HepG2 (cell line): ENCODE measurements at regions not wholly inside any gene's neighbourhood (a gene's known extent, or its start where the extent isn't known, plus 50 kb on each side); places are given as distances from the start of the nearest gene placed in this dataset.
"Not testable (repeated sequence)": the region's sequence is repeated elsewhere in the genome, so short reads cannot be mapped to it uniquely, and the experiment has no call there.

ENCODE experiments used
- ATAC-seq: fragments of 200-7000 bp; cut with Tn5 transposase; 3 replicates; pipeline ENCODE4 v1.9.1; 2020; ENCODE audit warnings: mild to moderate bottlenecking, moderate library complexity
- BruUV-seq: library from RNA; stranded (reverse); fragments of 400-500 nt; replicated peaks from 2 replicates; lab custom pipeline; 2021; lab: Mats Ljungman, UMichigan
- CTCF ChIA-PET: fragments of 300-600 bp; formaldehyde crosslinking; extraction: SDS; loops from one replicate; lab custom pipeline; 2021; ENCODE audit warnings: low total read pairs, inconsistent platforms, low intra/inter-chr PET ratio; lab: Yijun Ruan, JAX
- POLR2A ChIA-PET: fragments of 350-600 bp; sonication (Branson Sonifier 250); formaldehyde crosslinking; loops from one replicate; lab custom pipeline; 2020; ENCODE audit warnings: antibody characterized with exemption, inconsistent platforms; lab: Yijun Ruan, JAX
- DNase-seq: peaks from one replicate; pipeline ENCODE4 v3.0.0-alpha.2; 2015; ENCODE audit warnings: low spot score
- FAIRE-seq: peaks from 3 replicates; lab custom pipeline; 2011; peaks lifted over from hg19 to GRCh38; lab: Jason Lieb, UNC
- H2AFZ ChIP-seq: one replicate; pipeline ENCODE4 v1.6.1; 2011; ENCODE audit warnings: low read length, inconsistent platforms
- H3K27ac ChIP-seq: fragments of 300-600 bp; 3 replicates; pipeline ENCODE4 v1.8.0; 2011; ENCODE audit warnings: mixed run types, mild to moderate bottlenecking, mixed read lengths, low read length, inconsistent platforms; ENCODE audit not compliant: insufficient read depth; ENCODE audit errors: extremely low read length
- H3K27me3 ChIP-seq, 2 experiments: fragments of 200-600 bp in 1 of 2; 2 replicates in 1 of 2; 3 replicates in 1 of 2; pipeline versions ENCODE4 v1.6.0 to v1.8.0; 2011; ENCODE audit warnings: low read length in 2 of 2, mild to moderate bottlenecking in 2 of 2, moderate library complexity in 2 of 2, inconsistent platforms in 1 of 2; ENCODE audit not compliant: insufficient read depth in 2 of 2, control insufficient read depth in 1 of 2
- H3K36me3 ChIP-seq, 2 experiments: fragments of 200-600 bp in 1 of 2; replicated peaks in 1 of 2; 2 replicates in 1 of 2; 3 replicates in 1 of 2; pipeline versions ENCODE4 v1.5.1 to v1.8.0; 2011; ENCODE audit warnings: low read length in 2 of 2, inconsistent platforms in 1 of 2; ENCODE audit not compliant: insufficient read depth in 2 of 2, control insufficient read depth in 1 of 2
- H3K4me1 ChIP-seq: 2 replicates; pipeline ENCODE4 v1.5.1; 2012; ENCODE audit warnings: low read length, inconsistent platforms; ENCODE audit not compliant: insufficient read depth
- H3K4me2 ChIP-seq: 2 replicates; pipeline ENCODE4 v1.6.0; 2011; ENCODE audit warnings: low read depth, low read length, inconsistent platforms
- H3K4me3 ChIP-seq, 3 experiments: fragments of 200-600 bp in 1 of 3; sonication (generic), shearing (Covaris generic) in 1 of 3; replicated peaks in 1 of 3; 2 replicates each; pipeline ENCODE4 v1.5.1; 2011 to 2016; ENCODE audit warnings: low read length in 3 of 3, inconsistent platforms in 2 of 3, low read depth in 2 of 3, mild to moderate bottlenecking in 2 of 3, control low read depth in 1 of 3, mixed read lengths in 1 of 3; ENCODE audit not compliant: insufficient read depth in 1 of 3
- H3K79me2 ChIP-seq: one replicate; pipeline ENCODE4 v1.6.1; 2011; ENCODE audit warnings: low read length, inconsistent platforms; ENCODE audit not compliant: insufficient read depth
- H3K9ac ChIP-seq: 2 replicates; pipeline ENCODE4 v1.6.0; 2011; ENCODE audit warnings: mild to moderate bottlenecking, low read depth, low read length, inconsistent platforms; ENCODE audit not compliant: insufficient read depth
- H3K9me3 ChIP-seq: 2 replicates; pipeline ENCODE4 v1.5.1; 2012; ENCODE audit warnings: mild to moderate bottlenecking, low read length
- H4K20me1 ChIP-seq: 2 replicates; pipeline ENCODE4 v1.6.0; 2011; ENCODE audit warnings: inconsistent platforms, mild to moderate bottlenecking, low read length, moderate library complexity; ENCODE audit not compliant: insufficient read depth
- ARID4A ChIP-seq: sonication (generic); formaldehyde crosslinking; IDR thresholded peaks from 2 replicates; pipeline ENCODE4 v1.5.0; 2020; ENCODE audit warnings: mild to moderate bottlenecking, missing genetic modification reagents, borderline replicate concordance
- FOXP1 ChIP-seq, 2 experiments: fragments of 450-650 bp in 1 of 2; IDR thresholded peaks; 2 replicates each; pipeline ENCODE4 v1.6.1; 2017 to 2018; ENCODE audit warnings: antibody characterized with exemption in 1 of 2
- GABPB1 ChIP-seq: IDR thresholded peaks from 2 replicates; pipeline ENCODE4 v1.6.1; 2016; ENCODE audit warnings: mild to moderate bottlenecking, missing genetic modification reagents, moderate library complexity, missing compliant biosample characterization
- HNRNPLL ChIP-seq: fragments of 200-400 bp; formaldehyde crosslinking; IDR thresholded peaks from 2 replicates; pipeline ENCODE4 v1.6.1; 2017; ENCODE audit warnings: mild to moderate bottlenecking, low read depth, low read length; ENCODE audit not compliant: poor library complexity, severe bottlenecking
- MYPOP ChIP-seq: sonication (generic); formaldehyde crosslinking; IDR thresholded peaks from 2 replicates; pipeline ENCODE4 v1.8.1; 2023; ENCODE audit warnings: mild to moderate bottlenecking, moderate library complexity, missing genetic modification reagents
- NFYB ChIP-seq: sonication (generic); formaldehyde crosslinking; IDR thresholded peaks from 2 replicates; pipeline ENCODE4 v1.4.0; 2020; ENCODE audit warnings: missing genetic modification reagents
- NFYC ChIP-seq: IDR thresholded peaks from 2 replicates; pipeline ENCODE4 v1.6.1; 2016; ENCODE audit warnings: missing genetic modification reagents, missing compliant biosample characterization
- RFX3 ChIP-seq: IDR thresholded peaks from 2 replicates; pipeline ENCODE4 v1.6.1; 2016; ENCODE audit warnings: missing biosample characterization, missing genetic modification reagents
- SAP130 ChIP-seq: IDR thresholded peaks from 2 replicates; pipeline ENCODE4 v1.6.1; 2016; ENCODE audit warnings: low read depth
- THAP11 ChIP-seq: IDR thresholded peaks from 2 replicates; pipeline ENCODE4 v1.6.1; 2016; ENCODE audit warnings: missing biosample characterization, missing genetic modification reagents
- ZNF136 ChIP-seq: sonication (generic); formaldehyde crosslinking; IDR thresholded peaks from 2 replicates; pipeline ENCODE4 v1.8.1; 2022; ENCODE audit warnings: low read depth, mild to moderate bottlenecking, moderate library complexity, missing genetic modification reagents
- ZNF687 ChIP-seq: sonication (generic); formaldehyde crosslinking; IDR thresholded peaks from 2 replicates; pipeline ENCODE4 v1.5.1; 2020; ENCODE audit warnings: mild to moderate bottlenecking, missing genetic modification reagents, moderate library complexity
- WGBS: methylation state at CpG from one replicate; pipeline ENCODE4 v1.1.6; 2017; ENCODE audit warnings: low lambda C conversion rate; 5-methylcytosine and 5-hydroxymethylcytosine counted together
- in situ Hi-C: cut with HindIII; loops from 2 replicates; pipeline ENCODE4 v1.10.0; 2017; ENCODE audit warnings: low pct_unique_long_range_greater_than_20kb; ENCODE audit not compliant: extremely low pct_ligation_motif_present
- intact Hi-C: fragments of 100-400 bp; cut with micrococcal nuclease; formaldehyde crosslinking; loops from one replicate; pipeline ENCODE4 v1.10.0; 2022; ENCODE audit not compliant: unreplicated experiment

- BruUV-seq; H3K27ac ChIP-seq; H2AFZ ChIP-seq; H3K79me2 ChIP-seq; H3K36me3 ChIP-seq; POLR2A ChIA-PET; in situ Hi-C loops; H3K4me1 ChIP-seq; CTCF ChIA-PET; H3K9ac ChIP-seq; H3K27me3 ChIP-seq; intact Hi-C loops; H4K20me1 ChIP-seq; TF ChIP-seq FOXP1 (CRISPR knock-in tag; IDR thresholded peaks at IDR 0.05): not testable (repeated sequence)
- TF ChIP-seq MYPOP (CRISPR knock-in tag) (peak; percentile 43), ZNF136 (CRISPR knock-in tag) (0 out of 2 replicates have a peak, but pooled peaks have one; percentile 40), GABPB1 (peak; percentile 53; the same call in 1 of the 2 replicates), NFYC (CRISPR knock-in tag) (0 out of 2 replicates have a peak, but pooled peaks have one; percentile 24), HNRNPLL (peak; percentile 27), THAP11 (CRISPR knock-in tag) (0 out of 2 replicates have a peak, but pooled peaks have one; percentile 42), ARID4A (CRISPR knock-in tag) (peak; percentile 50; the same call in 1 of the 2 replicates), NFYB (peak; percentile 50; the same call in 1 of the 2 replicates), ZNF687 (peak; percentile 55), FOXP1 (IDR thresholded peaks at IDR 0.05) (peak; percentile 72), SAP130 (peak; percentile 58), RFX3 (CRISPR knock-in tag) (peak; percentile 65)
- Histone ChIP-seq H3K4me2 (peak overlapping the region; percentile 88), H3K4me3 (peak overlapping the region; percentile 49 to 59 (median 53); a peak in 5 of 6 replicates), H3K9me3 (peaks cover 11% of the 10 kb centered on the region)
- peak; percentile 39 for DNase-seq
- ATAC-seq: peak; percentile 88
- under 1% methylated on average over 25 of the region's 37 CpGs for WGBS
- peak; percentile 71 for FAIRE-seq
Measured at GRCh38 chr19:37312531-37313334, 58.2 kb upstream of the ZNF527 start.
